ENCODE measurements at regions not wholly inside any gene's neighbourhood (a gene's known extent, or its start where the extent isn't known, plus 50 kb on each side); places are given as distances from the start of the nearest gene placed in this dataset.

GRCh38 chr5:6961123-6961522, 247.9 kb downstream of the TENT4A start (continued):
- TF ChIP-seq, protein P1, sequence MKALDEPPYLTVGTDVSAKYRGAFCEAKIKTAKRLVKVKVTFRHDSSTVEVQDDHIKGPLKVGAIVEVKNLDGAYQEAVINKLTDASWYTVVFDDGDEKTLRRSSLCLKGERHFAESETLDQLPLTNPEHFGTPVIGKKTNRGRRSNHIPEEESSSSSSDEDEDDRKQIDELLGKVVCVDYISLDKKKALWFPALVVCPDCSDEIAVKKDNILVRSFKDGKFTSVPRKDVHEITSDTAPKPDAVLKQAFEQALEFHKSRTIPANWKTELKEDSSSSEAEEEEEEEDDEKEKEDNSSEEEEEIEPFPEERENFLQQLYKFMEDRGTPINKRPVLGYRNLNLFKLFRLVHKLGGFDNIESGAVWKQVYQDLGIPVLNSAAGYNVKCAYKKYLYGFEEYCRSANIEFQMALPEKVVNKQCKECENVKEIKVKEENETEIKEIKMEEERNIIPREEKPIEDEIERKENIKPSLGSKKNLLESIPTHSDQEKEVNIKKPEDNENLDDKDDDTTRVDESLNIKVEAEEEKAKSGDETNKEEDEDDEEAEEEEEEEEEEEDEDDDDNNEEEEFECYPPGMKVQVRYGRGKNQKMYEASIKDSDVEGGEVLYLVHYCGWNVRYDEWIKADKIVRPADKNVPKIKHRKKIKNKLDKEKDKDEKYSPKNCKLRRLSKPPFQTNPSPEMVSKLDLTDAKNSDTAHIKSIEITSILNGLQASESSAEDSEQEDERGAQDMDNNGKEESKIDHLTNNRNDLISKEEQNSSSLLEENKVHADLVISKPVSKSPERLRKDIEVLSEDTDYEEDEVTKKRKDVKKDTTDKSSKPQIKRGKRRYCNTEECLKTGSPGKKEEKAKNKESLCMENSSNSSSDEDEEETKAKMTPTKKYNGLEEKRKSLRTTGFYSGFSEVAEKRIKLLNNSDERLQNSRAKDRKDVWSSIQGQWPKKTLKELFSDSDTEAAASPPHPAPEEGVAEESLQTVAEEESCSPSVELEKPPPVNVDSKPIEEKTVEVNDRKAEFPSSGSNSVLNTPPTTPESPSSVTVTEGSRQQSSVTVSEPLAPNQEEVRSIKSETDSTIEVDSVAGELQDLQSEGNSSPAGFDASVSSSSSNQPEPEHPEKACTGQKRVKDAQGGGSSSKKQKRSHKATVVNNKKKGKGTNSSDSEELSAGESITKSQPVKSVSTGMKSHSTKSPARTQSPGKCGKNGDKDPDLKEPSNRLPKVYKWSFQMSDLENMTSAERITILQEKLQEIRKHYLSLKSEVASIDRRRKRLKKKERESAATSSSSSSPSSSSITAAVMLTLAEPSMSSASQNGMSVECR (CRISPR knock-in tag; IDR thresholded peaks at IDR 0.05; ENCODE audit: borderline replicate concordance): no peak

GRCh38 chr5:6961837-6962635, 248.8 kb downstream of the TENT4A start:
- Mint-ChIP-seq H3K27ac (no peak overlapping the region), H3K4me3 (no peak overlapping the region), H3K9me3 (peaks cover 16% of the 10 kb centered on the region), H3K27me3 (ENCODE audit: low read depth) (no peaks in the 10 kb centered on the region), H3K4me1 (peaks cover 6% of the 10 kb centered on the region), H3K36me3 (peaks cover 4% of the 10 kb centered on the region)
- CTCF ChIA-PET: no interaction called here
- no peak for TF ChIP-seq NFATC4 (CRISPR knock-in tag; IDR thresholded peaks at IDR 0.05)
- no peak for TF ChIP-seq JAZF1 (CRISPR knock-in tag; IDR thresholded peaks at IDR 0.05)
- no peak for TF ChIP-seq ATF1 (CRISPR knock-in tag; IDR thresholded peaks at IDR 0.05)
- TF ChIP-seq, protein P2, sequence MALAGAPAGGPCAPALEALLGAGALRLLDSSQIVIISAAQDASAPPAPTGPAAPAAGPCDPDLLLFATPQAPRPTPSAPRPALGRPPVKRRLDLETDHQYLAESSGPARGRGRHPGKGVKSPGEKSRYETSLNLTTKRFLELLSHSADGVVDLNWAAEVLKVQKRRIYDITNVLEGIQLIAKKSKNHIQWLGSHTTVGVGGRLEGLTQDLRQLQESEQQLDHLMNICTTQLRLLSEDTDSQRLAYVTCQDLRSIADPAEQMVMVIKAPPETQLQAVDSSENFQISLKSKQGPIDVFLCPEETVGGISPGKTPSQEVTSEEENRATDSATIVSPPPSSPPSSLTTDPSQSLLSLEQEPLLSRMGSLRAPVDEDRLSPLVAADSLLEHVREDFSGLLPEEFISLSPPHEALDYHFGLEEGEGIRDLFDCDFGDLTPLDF (CRISPR knock-in tag; IDR thresholded peaks at IDR 0.05): no peak
- no peak for TF ChIP-seq ZSCAN18 (CRISPR knock-in tag; IDR thresholded peaks at IDR 0.05)
- TF ChIP-seq SMAD4 (CRISPR knock-in tag; IDR thresholded peaks at IDR 0.05): no peak
- DNase-seq (ENCODE audit: low spot score) (no peak), ATAC-seq (no peak)
- POLR2A ChIA-PET: no interaction called here

GRCh38 chr5:6976971-6977370, 263.7 kb downstream of the TENT4A start:
- H3K4me3 Mint-ChIP-seq: no peak overlapping the region
- no peak for TF ChIP-seq HMGA2 (CRISPR knock-in tag; IDR thresholded peaks at IDR 0.05)
- TF ChIP-seq, protein P3, sequence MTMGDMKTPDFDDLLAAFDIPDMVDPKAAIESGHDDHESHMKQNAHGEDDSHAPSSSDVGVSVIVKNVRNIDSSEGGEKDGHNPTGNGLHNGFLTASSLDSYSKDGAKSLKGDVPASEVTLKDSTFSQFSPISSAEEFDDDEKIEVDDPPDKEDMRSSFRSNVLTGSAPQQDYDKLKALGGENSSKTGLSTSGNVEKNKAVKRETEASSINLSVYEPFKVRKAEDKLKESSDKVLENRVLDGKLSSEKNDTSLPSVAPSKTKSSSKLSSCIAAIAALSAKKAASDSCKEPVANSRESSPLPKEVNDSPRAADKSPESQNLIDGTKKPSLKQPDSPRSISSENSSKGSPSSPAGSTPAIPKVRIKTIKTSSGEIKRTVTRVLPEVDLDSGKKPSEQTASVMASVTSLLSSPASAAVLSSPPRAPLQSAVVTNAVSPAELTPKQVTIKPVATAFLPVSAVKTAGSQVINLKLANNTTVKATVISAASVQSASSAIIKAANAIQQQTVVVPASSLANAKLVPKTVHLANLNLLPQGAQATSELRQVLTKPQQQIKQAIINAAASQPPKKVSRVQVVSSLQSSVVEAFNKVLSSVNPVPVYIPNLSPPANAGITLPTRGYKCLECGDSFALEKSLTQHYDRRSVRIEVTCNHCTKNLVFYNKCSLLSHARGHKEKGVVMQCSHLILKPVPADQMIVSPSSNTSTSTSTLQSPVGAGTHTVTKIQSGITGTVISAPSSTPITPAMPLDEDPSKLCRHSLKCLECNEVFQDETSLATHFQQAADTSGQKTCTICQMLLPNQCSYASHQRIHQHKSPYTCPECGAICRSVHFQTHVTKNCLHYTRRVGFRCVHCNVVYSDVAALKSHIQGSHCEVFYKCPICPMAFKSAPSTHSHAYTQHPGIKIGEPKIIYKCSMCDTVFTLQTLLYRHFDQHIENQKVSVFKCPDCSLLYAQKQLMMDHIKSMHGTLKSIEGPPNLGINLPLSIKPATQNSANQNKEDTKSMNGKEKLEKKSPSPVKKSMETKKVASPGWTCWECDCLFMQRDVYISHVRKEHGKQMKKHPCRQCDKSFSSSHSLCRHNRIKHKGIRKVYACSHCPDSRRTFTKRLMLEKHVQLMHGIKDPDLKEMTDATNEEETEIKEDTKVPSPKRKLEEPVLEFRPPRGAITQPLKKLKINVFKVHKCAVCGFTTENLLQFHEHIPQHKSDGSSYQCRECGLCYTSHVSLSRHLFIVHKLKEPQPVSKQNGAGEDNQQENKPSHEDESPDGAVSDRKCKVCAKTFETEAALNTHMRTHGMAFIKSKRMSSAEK (CRISPR knock-in tag; IDR thresholded peaks at IDR 0.05; ENCODE audit: borderline replicate concordance): no peak
- H3K9me3 Mint-ChIP-seq: no peaks in the 10 kb centered on the region
- DNase-seq (ENCODE audit: low spot score) (no peak), ATAC-seq (no peak)
- H3K36me3 Mint-ChIP-seq: no peaks in the 10 kb centered on the region
- ChIA-PET POLR2A (no interaction called here), CTCF (no interaction called here)
- H3K27me3 Mint-ChIP-seq (ENCODE audit: low read depth): peaks cover 3% of the 10 kb centered on the region; the same call in 1 of the 2 replicates
- H3K4me1 Mint-ChIP-seq: no peaks in the 10 kb centered on the region
- H3K27ac Mint-ChIP-seq: no peak overlapping the region
